DMS 273 (cell line): ENCODE measurements at regions not wholly inside any gene's neighbourhood (a gene's known extent, or its start where the extent isn't known, plus 50 kb on each side); places are given as distances from the start of the nearest gene placed in this dataset.
"Not testable (repeated sequence)": the region's sequence is repeated elsewhere in the genome, so short reads cannot be mapped to it uniquely, and the experiment has no call there.

Source experiments
- DNase-seq: peaks from one replicate; lab custom pipeline; 2025; ENCODE audit not compliant: unreplicated experiment; lab: John Stamatoyannopoulos, UW

DNA sequence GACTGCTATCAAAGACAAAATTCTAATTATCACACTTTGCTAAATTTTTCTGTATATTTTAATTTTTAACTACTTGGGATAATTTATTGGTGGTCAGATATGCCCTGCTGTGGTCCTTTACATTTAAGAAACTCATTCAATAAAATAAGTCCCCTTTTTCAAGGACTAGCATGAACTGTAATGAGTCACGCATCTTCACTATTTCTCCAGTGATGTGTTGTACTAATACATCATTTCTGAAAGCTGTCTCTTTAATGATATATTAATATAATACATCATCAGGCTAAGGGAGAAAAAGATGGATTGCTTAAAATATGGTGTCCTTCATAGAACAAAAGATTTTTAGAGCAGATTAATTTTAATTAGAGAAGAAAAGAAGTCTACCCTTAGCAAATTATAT, 901.4 kb downstream of the DIPK2A start:
- DNase-seq, result no peak

GRCh38 chr3:144875211-144875610, 903.6 kb downstream of the DIPK2A start:
- no peak for DNase-seq

DNA sequence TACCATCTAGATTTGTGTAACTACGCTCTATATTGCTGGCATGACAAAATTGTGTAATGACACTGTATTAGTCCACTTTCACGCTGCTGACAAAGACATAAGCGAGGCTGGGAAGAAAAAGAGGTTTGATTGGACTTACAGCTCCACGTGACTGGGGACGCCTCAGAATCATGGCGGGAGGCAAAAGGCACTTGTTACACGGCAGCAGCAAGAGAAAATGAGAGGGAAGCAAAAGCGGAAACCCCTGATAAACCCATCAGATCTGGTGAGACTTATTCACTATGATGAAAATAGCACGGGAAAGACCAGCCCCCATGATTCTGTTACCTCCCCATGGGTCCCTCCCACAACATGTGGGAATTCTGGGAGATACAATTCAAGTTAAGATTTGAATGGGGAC, 905.7 kb downstream of the DIPK2A start:
- no peak for DNase-seq

GRCh38 chr3:144879701-144880100, 908.1 kb downstream of the DIPK2A start:
- no peak for DNase-seq

DNA sequence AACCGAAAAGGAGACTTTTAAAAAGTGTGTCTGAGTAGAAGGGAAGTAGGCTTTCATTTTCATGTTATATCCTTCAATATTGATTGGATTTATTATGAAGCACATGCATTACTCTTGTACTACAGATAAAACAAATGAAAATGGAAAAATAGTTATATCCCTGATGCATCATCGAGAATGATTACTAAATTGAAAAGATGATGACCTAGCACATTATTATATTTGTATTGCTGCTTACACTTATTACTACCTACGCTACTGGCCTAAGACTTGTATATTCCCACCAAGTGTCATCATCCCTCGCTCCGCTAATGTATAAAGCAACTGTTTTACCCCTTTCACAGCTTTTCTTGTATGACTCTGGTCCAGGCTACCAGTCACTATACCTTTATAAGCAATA, 922.4 kb downstream of the DIPK2A start:
- no peak for DNase-seq

DNA sequence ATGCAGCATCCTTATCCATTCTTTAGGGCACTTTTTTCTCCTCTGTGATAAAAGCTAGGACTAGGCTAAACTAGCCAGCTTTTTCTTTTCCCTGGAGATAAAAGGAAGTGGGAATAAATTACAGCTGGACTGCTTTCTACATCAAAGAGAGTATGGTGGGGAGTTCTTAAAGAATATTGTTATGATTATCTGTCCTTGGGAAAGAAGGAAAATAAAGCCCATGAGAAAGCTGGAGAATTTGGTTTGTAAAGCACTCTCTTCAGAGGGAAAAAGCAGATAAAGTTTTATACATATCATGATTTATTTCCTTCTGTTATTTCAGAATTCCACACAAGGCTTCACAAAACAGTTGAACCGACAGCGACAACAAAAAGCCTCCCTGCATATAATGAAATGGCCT, 923.0 kb downstream of the DIPK2A start:
- DNase-seq, result no peak

GRCh38 chr3:144900366-144900765, 928.7 kb downstream of the DIPK2A start:
- no peak for DNase-seq

- not testable (repeated sequence) for DNase-seq
Observed at GRCh38 chr3:144907581-144907980, 936.0 kb downstream of the DIPK2A start.

DNA sequence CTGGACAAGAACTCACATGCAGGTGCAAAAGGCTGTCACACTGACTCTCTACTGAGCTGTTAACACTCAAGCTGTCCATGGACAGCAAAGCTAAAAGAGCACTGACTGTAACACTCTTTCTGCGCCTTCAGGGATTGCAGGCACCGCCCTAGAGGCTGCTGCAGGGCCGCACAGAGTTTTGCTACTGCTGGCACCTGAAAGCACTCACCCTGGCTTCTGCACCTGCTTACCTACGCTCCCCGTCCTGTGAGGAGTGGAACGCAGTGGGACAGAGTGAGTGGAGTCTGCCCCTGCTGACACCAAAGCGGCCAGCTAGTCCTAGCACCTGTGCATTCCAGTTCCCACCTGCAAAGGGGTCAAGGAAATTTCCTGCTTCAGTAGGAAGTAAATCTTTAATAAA, 941.3 kb downstream of the DIPK2A start:
- DNase-seq, result no peak

GRCh38 chr3:144915202-144915601, 943.6 kb downstream of the DIPK2A start:
- no peak for DNase-seq

- DNase-seq, result no peak
Observed at GRCh38 chr3:144921710-144922109, 950.1 kb downstream of the DIPK2A start.

DNA sequence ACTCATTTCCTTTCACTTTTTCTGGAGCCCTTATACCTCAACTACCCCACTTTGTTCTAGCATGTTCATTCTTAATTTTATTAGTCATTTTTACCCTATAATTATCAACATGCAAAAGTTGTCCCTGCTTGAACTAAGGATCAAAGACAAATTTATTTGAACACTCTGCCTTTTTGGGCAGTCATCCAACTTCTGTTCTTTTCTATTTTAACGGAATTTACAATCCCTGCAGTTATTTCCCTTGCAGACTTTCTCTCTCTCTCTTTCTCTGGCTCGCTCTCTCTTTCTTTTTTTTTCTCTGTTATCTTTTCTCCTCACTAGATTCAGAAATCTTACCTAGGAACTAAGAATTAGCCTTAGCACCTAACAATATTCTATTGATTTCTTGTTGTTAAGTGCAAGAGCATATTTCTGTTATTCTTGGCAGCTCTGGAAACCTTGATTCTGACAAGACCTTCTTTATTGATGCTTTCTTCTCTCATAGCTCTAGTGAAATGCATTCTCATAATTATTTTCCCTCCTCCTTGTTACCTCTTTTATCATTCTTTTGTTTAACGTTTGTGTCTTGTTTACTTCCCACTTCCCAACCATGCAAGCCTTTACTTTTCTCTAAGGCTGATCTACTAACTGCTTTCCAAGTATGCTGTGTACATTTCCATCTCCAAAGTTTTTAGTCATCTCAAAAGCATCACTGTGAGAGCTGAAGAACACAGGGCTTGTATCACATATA, 951.6 kb downstream of the DIPK2A start:
- peak; percentile 11 for DNase-seq

- no peak for DNase-seq
Observed at GRCh38 chr3:144930431-144930830, 958.8 kb downstream of the DIPK2A start.

DNA sequence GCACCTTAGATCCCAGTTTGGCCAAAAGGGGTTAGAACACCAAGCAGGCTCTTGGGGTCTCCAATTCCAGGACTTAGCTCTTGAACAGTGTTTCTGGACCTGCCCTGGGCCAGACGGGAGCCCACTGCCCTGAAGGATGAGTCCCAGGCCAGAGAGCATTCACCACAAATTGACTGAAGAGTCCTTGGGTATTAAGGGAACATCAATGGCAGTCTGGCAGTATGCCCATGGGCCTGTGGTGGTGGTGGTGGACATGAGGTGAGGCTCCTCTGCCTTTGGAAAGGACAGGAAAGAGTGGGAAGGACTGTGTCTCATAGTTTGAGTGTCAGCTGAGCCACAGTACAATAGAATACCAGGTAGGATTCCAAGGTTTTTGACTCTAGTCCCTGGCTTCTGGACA, 960.0 kb downstream of the DIPK2A start:
- no peak for DNase-seq

- DNase-seq, result no peak
Observed at GRCh38 chr3:144942093-144942837, 970.6 kb downstream of the DIPK2A start.

- DNase-seq, result no peak
Observed at GRCh38 chr3:144942838-144943197, 971.2 kb downstream of the DIPK2A start.

DNA sequence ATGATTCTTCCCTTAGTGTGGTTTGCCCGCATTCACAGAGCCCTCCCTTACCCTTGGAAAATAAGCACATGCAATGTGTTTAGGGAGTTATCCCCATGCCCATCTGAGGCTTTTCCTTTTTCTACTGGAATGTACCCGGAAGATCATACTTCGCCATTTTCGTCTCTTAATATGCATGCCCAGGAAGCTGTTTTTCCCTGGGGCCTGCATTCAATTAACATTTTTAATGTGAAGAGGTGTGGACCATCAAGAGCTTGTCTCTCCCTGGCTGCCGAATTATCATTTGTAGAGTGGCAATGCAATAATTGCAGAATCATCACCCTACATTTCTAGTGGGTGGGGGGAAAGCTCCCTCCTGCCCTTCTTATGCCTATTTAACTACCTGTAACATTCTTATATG, 976.3 kb downstream of the DIPK2A start:
- no peak for DNase-seq

GRCh38 chr3:144948711-144949110, 977.1 kb downstream of the DIPK2A start:
- DNase-seq, result no peak

- DNase-seq, result no peak
Observed at GRCh38 chr3:144953959-144954358, 982.3 kb downstream of the DIPK2A start.

- DNase-seq, result no peak
Observed at GRCh38 chr3:144957398-144958101, 985.9 kb downstream of the DIPK2A start.

GRCh38 chr3:144963810-144964209, 992.2 kb downstream of the DIPK2A start:
- no peak for DNase-seq

- DNase-seq, result no peak
Observed at GRCh38 chr3:144966560-144966959, 994.9 kb downstream of the DIPK2A start.
